HG02571 (cell line): ENCODE measurements at regions not wholly inside any gene's neighbourhood (a gene's known extent, or its start where the extent isn't known, plus 50 kb on each side); places are given as distances from the start of the nearest gene placed in this dataset.
"Not testable (repeated sequence)": the region's sequence is repeated elsewhere in the genome, so short reads cannot be mapped to it uniquely, and the experiment has no call there.

ENCODE experiments used
- ATAC-seq: cut with Tn5 transposase; IDR thresholded peaks from one replicate; pipeline ENCODE4 v1.9.1; 2021; ENCODE audit warnings: mild to moderate bottlenecking, moderate library complexity; ENCODE audit not compliant: unreplicated experiment

- ATAC-seq, result no peak
These were observed 1625.5 kb upstream of the CELF4 start for GRCh38 chr18:39191058-39191457.

GRCh38 chr18:39190508-39190907, 1624.9 kb upstream of the CELF4 start:
- no peak for ATAC-seq

- ATAC-seq, result no peak
These were observed 1622.7 kb upstream of the CELF4 start for GRCh38 chr18:39188278-39188677.

GRCh38 chr18:39186008-39186407, 1620.4 kb upstream of the CELF4 start:
- ATAC-seq, result no peak

GRCh38 chr18:39184176-39184575, 1618.6 kb upstream of the CELF4 start:
- no peak for ATAC-seq

- no peak for ATAC-seq
These were observed 1612.6 kb upstream of the CELF4 start for GRCh38 chr18:39178166-39178565.

- no peak for ATAC-seq
These were observed 1607.3 kb upstream of the CELF4 start for GRCh38 chr18:39172695-39173421.

- no peak for ATAC-seq
These were observed 1603.1 kb upstream of the CELF4 start for GRCh38 chr18:39168723-39169122.

- ATAC-seq, result no peak
These were observed 1602.4 kb upstream of the CELF4 start for GRCh38 chr18:39167990-39168389.

GRCh38 chr18:39166776-39167175, 1601.2 kb upstream of the CELF4 start:
- ATAC-seq, result no peak

GRCh38 chr18:39162013-39162827, 1596.6 kb upstream of the CELF4 start:
- ATAC-seq, result no peak

GRCh38 chr18:39149211-39149806, 1583.7 kb upstream of the CELF4 start:
- ATAC-seq, result no peak

- ATAC-seq, result no peak
These were observed 1568.7 kb upstream of the CELF4 start for GRCh38 chr18:39134255-39134654.

GRCh38 chr18:39127538-39127937, 1561.9 kb upstream of the CELF4 start:
- ATAC-seq, result not testable (repeated sequence)

- no peak for ATAC-seq
These were observed 1548.2 kb upstream of the CELF4 start for GRCh38 chr18:39113790-39114189.

GRCh38 chr18:39105104-39105503, 1539.5 kb upstream of the CELF4 start:
- no peak for ATAC-seq

GRCh38 chr18:39072970-39073369, 1507.4 kb upstream of the CELF4 start:
- no peak for ATAC-seq

GRCh38 chr18:39062426-39062825, 1496.8 kb upstream of the CELF4 start:
- no peak for ATAC-seq

- ATAC-seq, result no peak
These were observed 1492.9 kb upstream of the CELF4 start for GRCh38 chr18:39058386-39059000.

GRCh38 chr18:39057423-39058064, 1491.9 kb upstream of the CELF4 start:
- ATAC-seq, result no peak

- no peak for ATAC-seq
These were observed 1488.0 kb upstream of the CELF4 start for GRCh38 chr18:39053571-39053970.
